H1 (cell line): ENCODE measurements at regions not wholly inside any gene's neighbourhood (a gene's known extent, or its start where the extent isn't known, plus 50 kb on each side); places are given as distances from the start of the nearest gene placed in this dataset.

ENCODE experiments used
- CTCF ChIA-PET: fragments of 300-600 bp; sonication (Branson Sonifier 250); formaldehyde crosslinking; loops from one replicate; lab custom pipeline; 2021; ENCODE audit not compliant: partially characterized antibody; lab: Charles Lee
- POLR2A ChIA-PET: fragments of 300-600 bp; sonication (Branson Sonifier 250); formaldehyde crosslinking; loops from one replicate; lab custom pipeline; 2021; ENCODE audit warnings: inconsistent platforms; ENCODE audit not compliant: partially characterized antibody; lab: Charles Lee
- DNase-seq, 2 experiments: peaks; one replicate each; pipeline versions ENCODE4 v3.0.0 to v3.0.0-alpha.2; 2010 to 2022; ENCODE audit warnings: low spot score in 2 of 2, low read depth in 1 of 2, mixed read lengths in 1 of 2
- FAIRE-seq: peaks from 2 replicates; lab custom pipeline; 2011; peaks lifted over from hg19 to GRCh38; lab: Jason Lieb, UNC
- H2AFZ ChIP-seq: 2 replicates; pipeline ENCODE4 v1.8.1; 2012; ENCODE audit warnings: low read length, inconsistent platforms
- H2AK5ac ChIP-seq: 2 replicates; pipeline ENCODE4 v1.6.1; 2013; ENCODE audit warnings: low read depth, low read length
- H2BK120ac ChIP-seq: replicated peaks from 2 replicates; pipeline ENCODE3; 2013; ENCODE audit warnings: low read depth, low read length, inconsistent platforms
- H2BK12ac ChIP-seq: 2 replicates; pipeline ENCODE4 v1.6.1; 2013; ENCODE audit warnings: low read depth, low read length
- H2BK15ac ChIP-seq: 2 replicates; pipeline ENCODE4 v1.6.1; 2013; ENCODE audit warnings: low read length
- H2BK20ac ChIP-seq: 2 replicates; pipeline ENCODE4 v1.6.1; 2013; ENCODE audit warnings: low read length
- H2BK5ac ChIP-seq: 2 replicates; pipeline ENCODE4 v1.6.1; 2013; ENCODE audit warnings: low read depth, low read length
- H3K14ac ChIP-seq: 2 replicates; pipeline ENCODE4 v1.6.1; 2013; ENCODE audit warnings: inconsistent platforms; ENCODE audit not compliant: insufficient read length
- H3K18ac ChIP-seq: 2 replicates; pipeline ENCODE4 v1.6.1; 2013; ENCODE audit warnings: low read length; ENCODE audit errors: extremely low read depth
- H3K23ac ChIP-seq: 2 replicates; pipeline ENCODE4 v1.6.1; 2013; ENCODE audit warnings: inconsistent platforms; ENCODE audit not compliant: insufficient read length
- H3K23me2 ChIP-seq: 2 replicates; pipeline ENCODE4 v1.6.1; 2013; ENCODE audit warnings: low read depth, low read length
- H3K27ac ChIP-seq: 2 replicates; pipeline ENCODE4 v1.6.1; 2011; ENCODE audit warnings: low read depth, low read length, inconsistent platforms
- H3K27me3 ChIP-seq, 4 experiments: replicated peaks in 1 of 4; 1 replicate in 1 of 4; 2 replicates in 3 of 4; pipeline versions ENCODE4 v1.6.1 to v1.8.1; 2011 to 2013; ENCODE audit warnings: low read length in 3 of 4, mild to moderate bottlenecking in 3 of 4, inconsistent platforms in 2 of 4, mixed read lengths in 2 of 4, moderate library complexity in 1 of 4; ENCODE audit not compliant: control insufficient read depth in 3 of 4, insufficient read depth in 3 of 4; ENCODE audit errors: extremely low read depth in 1 of 4
- H3K36me3 ChIP-seq, 4 experiments: 2 replicates each; pipeline versions ENCODE4 v1.6.1 to v1.8.1; 2011 to 2013; ENCODE audit warnings: mild to moderate bottlenecking in 4 of 4, low read length in 3 of 4, moderate library complexity in 2 of 4, control low read depth in 1 of 4, inconsistent platforms in 1 of 4; ENCODE audit not compliant: insufficient read depth in 4 of 4, control insufficient read depth in 2 of 4
- H3K4ac ChIP-seq: replicated peaks from 2 replicates; pipeline ENCODE3; 2013; ENCODE audit warnings: low read length, low read depth, mixed read lengths, inconsistent platforms; ENCODE audit not compliant: insufficient read length
- H3K4me1 ChIP-seq, 4 experiments: replicated peaks in 1 of 4; 1 replicate in 1 of 4; 2 replicates in 3 of 4; pipeline versions ENCODE4 v1.6.1 to v1.8.1; 2011 to 2013; ENCODE audit warnings: low read length in 3 of 4, inconsistent platforms in 2 of 4, mixed read lengths in 1 of 4; ENCODE audit not compliant: insufficient read depth in 4 of 4, control insufficient read depth in 3 of 4
- H3K4me2 ChIP-seq, 2 experiments: 2 replicates each; pipeline versions ENCODE4 v1.6.1 to v1.8.1; 2011 to 2013; ENCODE audit warnings: low read depth in 2 of 2, low read length in 2 of 2, control low read depth in 1 of 2, inconsistent platforms in 1 of 2, mild to moderate bottlenecking in 1 of 2; ENCODE audit not compliant: insufficient read depth in 1 of 2
- H3K4me3 ChIP-seq, 4 experiments: fragments of 200-600, 300-600 bp in 1 of 4; sonication (generic), shearing (Covaris generic), sonication (Bioruptor Twin) in 1 of 4; 2 replicates each; pipeline versions ENCODE4 v1.5.1 to v1.8.1; 2011 to 2016; ENCODE audit warnings: low read length in 4 of 4, low read depth in 3 of 4, control low read depth in 2 of 4, inconsistent platforms in 2 of 4, mild to moderate bottlenecking in 2 of 4, mixed read lengths in 1 of 4, moderate library complexity in 1 of 4; ENCODE audit not compliant: insufficient read depth in 2 of 4; ENCODE audit errors: extremely low read depth in 1 of 4
- H3K56ac ChIP-seq: replicated peaks from 2 replicates; pipeline ENCODE3; 2013; ENCODE audit warnings: low read depth, mild to moderate bottlenecking, mixed read lengths, low read length, inconsistent platforms; ENCODE audit not compliant: insufficient read length
- H3K79me1 ChIP-seq: 2 replicates; pipeline ENCODE4 v1.6.1; 2013; ENCODE audit warnings: low read depth, low read length, control low read depth
- H3K79me2 ChIP-seq, 2 experiments: 2 replicates each; pipeline versions ENCODE4 v1.6.1 to v1.8.1; 2012 to 2013; ENCODE audit warnings: low read length in 2 of 2, mild to moderate bottlenecking in 2 of 2, inconsistent platforms in 1 of 2; ENCODE audit not compliant: insufficient read depth in 2 of 2, control insufficient read depth in 1 of 2
- H3K9ac ChIP-seq, 4 experiments: replicated peaks in 1 of 4; 1 replicate in 1 of 4; 2 replicates in 3 of 4; pipeline versions ENCODE4 v1.6.1 to v1.8.1; 2011 to 2013; ENCODE audit warnings: low read depth in 3 of 4, low read length in 3 of 4, control low read depth in 2 of 4, mild to moderate bottlenecking in 2 of 4, moderate library complexity in 2 of 4, inconsistent platforms in 1 of 4; ENCODE audit errors: extremely low read depth in 1 of 4
- H3K9me3 ChIP-seq, 2 experiments: 2 replicates each; pipeline versions ENCODE4 v1.6.1 to v1.8.1; 2012 to 2013; ENCODE audit warnings: mild to moderate bottlenecking in 2 of 2, moderate library complexity in 2 of 2, control low read depth in 1 of 2, inconsistent platforms in 1 of 2, low read depth in 1 of 2, low read length in 1 of 2, mixed read lengths in 1 of 2; ENCODE audit not compliant: insufficient read depth in 2 of 2
- H4K20me1 ChIP-seq, 2 experiments: replicated peaks in 1 of 2; 2 replicates each; pipeline versions ENCODE3 to v1.8.1; 2011 to 2013; ENCODE audit warnings: inconsistent platforms in 2 of 2, low read length in 2 of 2, mild to moderate bottlenecking in 1 of 2; ENCODE audit not compliant: insufficient read depth in 2 of 2, control insufficient read depth in 1 of 2
- H4K5ac ChIP-seq: 2 replicates; pipeline ENCODE4 v1.6.1; 2013; ENCODE audit warnings: low read length, low read depth, mixed read lengths, inconsistent platforms; ENCODE audit not compliant: insufficient read length
- H4K8ac ChIP-seq: 2 replicates; pipeline ENCODE4 v1.8.0; 2013; ENCODE audit warnings: mild to moderate bottlenecking, moderate library complexity, low read length, inconsistent platforms; ENCODE audit not compliant: insufficient read depth; ENCODE audit errors: extremely low read depth
- H4K91ac ChIP-seq: replicated peaks from 2 replicates; pipeline ENCODE3; 2013; ENCODE audit warnings: low read length, mixed read lengths, inconsistent platforms; ENCODE audit not compliant: insufficient read length
- ASH2L ChIP-seq: fragments of 200-600, 300-600 bp; sonication (generic); IDR thresholded peaks from one replicate; pipeline ENCODE4 v1.7.1; 2017; ENCODE audit warnings: low read length
- ATF2 ChIP-seq: IDR thresholded peaks from 2 replicates; pipeline ENCODE4 v1.6.1; 2012; ENCODE audit warnings: low read length, inconsistent platforms
- ATF3 ChIP-seq: IDR thresholded peaks from 2 replicates; pipeline ENCODE4 v1.6.1; 2011; ENCODE audit warnings: low read depth, mild to moderate bottlenecking, low read length; ENCODE audit not compliant: insufficient read depth
- CHD2 ChIP-seq: IDR thresholded peaks from 2 replicates; pipeline ENCODE4 v1.6.1; 2012; ENCODE audit warnings: low read length, improper control_type of control experiment
- JUN ChIP-seq: IDR thresholded peaks from 2 replicates; pipeline ENCODE4 v1.6.1; 2011; ENCODE audit warnings: low read depth, mild to moderate bottlenecking, improper control_type of control experiment, low read length
- RBBP5 ChIP-seq: IDR thresholded peaks from 2 replicates; pipeline ENCODE4 v1.7.1; 2012; ENCODE audit warnings: low read depth, mild to moderate bottlenecking, inconsistent platforms, low read length, moderate library complexity, borderline replicate concordance
- RFX5 ChIP-seq: IDR thresholded peaks from 2 replicates; pipeline ENCODE4 v1.6.1; 2011; ENCODE audit warnings: low read depth, low read length, improper control_type of control experiment, borderline replicate concordance
- SAP30 ChIP-seq: fragments of 300-600 bp; sonication (generic); IDR thresholded peaks from 2 replicates; pipeline ENCODE4 v1.7.1; 2012; ENCODE audit warnings: low read length, moderate library complexity, mild to moderate bottlenecking, inconsistent platforms; ENCODE audit not compliant: insufficient read depth, insufficient replicate concordance
- SP1 ChIP-seq: IDR thresholded peaks from 2 replicates; pipeline ENCODE4 v1.6.1; 2011; ENCODE audit warnings: low read depth, low read length
- SP2 ChIP-seq: IDR thresholded peaks from 2 replicates; pipeline ENCODE4 v1.6.1; 2012; ENCODE audit warnings: mild to moderate bottlenecking, low read length, inconsistent platforms
- TAF7 ChIP-seq: optimal IDR thresholded peaks from 2 replicates; pipeline ENCODE3; 2011; ENCODE audit warnings: low read depth, mild to moderate bottlenecking, inconsistent platforms, low read length, moderate library complexity, borderline replicate concordance
- WGBS, 2 experiments: shearing (Covaris generic) in 1 of 2; methylation state at CpG; one replicate each; pipeline versions ENCODE4 v1.1.6 to v1.1.7; 2013 to 2015; ENCODE audit warnings: low lambda C conversion rate in 2 of 2, mixed read lengths in 2 of 2, inconsistent platforms in 1 of 2, low coverage in 1 of 2, missing lambda C conversion rate in 1 of 2; ENCODE audit not compliant: insufficient replicate concordance in 2 of 2, insufficient coverage in 1 of 2, insufficient read length in 1 of 2; ENCODE audit errors: extremely low coverage in 1 of 2, missing lambda C conversion rate in 1 of 2; 5-methylcytosine and 5-hydroxymethylcytosine counted together

- Histone ChIP-seq H4K91ac (no peak overlapping the region), H2BK12ac (no peak overlapping the region), H3K14ac (no peak overlapping the region), H3K4ac (no peak overlapping the region), H4K20me1 (no peaks in the 10 kb centered on the region), H3K27me3 (no peaks in the 10 kb centered on the region), H4K5ac (no peak overlapping the region), H3K79me1 (no peaks in the 10 kb centered on the region), H3K9me3 (peaks cover 75 to 91% of the 10 kb centered on the region in 2 experiments), H3K18ac (no peak overlapping the region), H2AK5ac (no peak overlapping the region), H3K79me2 (no peaks in the 10 kb centered on the region), H3K27ac (no peak overlapping the region), H3K23ac (no peak overlapping the region), H4K8ac (no peak overlapping the region), H2AFZ (no peak overlapping the region), H2BK5ac (no peak overlapping the region), H3K9ac (no peak overlapping the region), H3K36me3 (no peaks in the 10 kb centered on the region), H3K4me3 (no peak overlapping the region), H3K56ac (no peak overlapping the region), H2BK15ac (no peak overlapping the region), H3K4me2 (no peak overlapping the region), H3K23me2 (no peaks in the 10 kb centered on the region), H2BK120ac (no peak overlapping the region), H3K4me1 (no peaks in the 10 kb centered on the region), H2BK20ac (no peak overlapping the region)
- ChIA-PET CTCF (no interaction called here), POLR2A (no interaction called here)
- 91% methylated on average over 12 of the region's 19 CpGs; no CpG with 5 or more reads in 1 of the 2 experiments for WGBS, 2 experiments
- DNase-seq (no peak), FAIRE-seq (no peak)
- TF ChIP-seq RBBP5 (no peak), SP2 (no peak), ATF2 (no peak), JUN (no peak), ASH2L (no peak), SP1 (no peak), SAP30 (no peak), ATF3 (no peak), CHD2 (no peak), TAF7 (no peak), RFX5 (no peak)
Observed at GRCh38 chr13:18948664-18949488, 232.7 kb downstream of the TUBA3C start.
